Stimulated activated effector memory CD8-positive, alpha-beta T cell treated with anti-CD3 and anti-CD28 coated beads, Interleukin-12 subunit alpha, Interleukin-12 subunit beta, amount 100 ng/mL, for 72 hours (primary cell): ENCODE measurements at regions not wholly inside any gene's neighbourhood (a gene's known extent, or its start where the extent isn't known, plus 50 kb on each side); places are given as distances from the start of the nearest gene placed in this dataset.

Experiments
- ATAC-seq: fragments of 150-1000 bp; cut with Tn5 transposase; 2 replicates; pipeline ENCODE4 v1.10.0; 2021
- DNase-seq, 2 donors: peaks; one replicate each; pipeline ENCODE4 v3.0.0; 2021 to 2022; ENCODE audit warnings: low spot score in 2 of 2
- H3K27ac Mint-ChIP-seq: one replicate; pipeline ENCODE4 v1.8.0; 2022; ENCODE audit warnings: mild to moderate bottlenecking, mixed read lengths
- H3K36me3 Mint-ChIP-seq: one replicate; pipeline ENCODE4 v1.8.0; 2022; ENCODE audit warnings: mild to moderate bottlenecking, mixed read lengths
- H3K4me1 Mint-ChIP-seq: one replicate; pipeline ENCODE4 v1.8.0; 2022; ENCODE audit warnings: mixed read lengths
- H3K4me3 Mint-ChIP-seq: one replicate; pipeline ENCODE4 v1.8.0; 2022; ENCODE audit warnings: mild to moderate bottlenecking, mixed read lengths
- H3K9me3 Mint-ChIP-seq: one replicate; pipeline ENCODE4 v1.8.0; 2022; ENCODE audit warnings: mixed read lengths

DNA sequence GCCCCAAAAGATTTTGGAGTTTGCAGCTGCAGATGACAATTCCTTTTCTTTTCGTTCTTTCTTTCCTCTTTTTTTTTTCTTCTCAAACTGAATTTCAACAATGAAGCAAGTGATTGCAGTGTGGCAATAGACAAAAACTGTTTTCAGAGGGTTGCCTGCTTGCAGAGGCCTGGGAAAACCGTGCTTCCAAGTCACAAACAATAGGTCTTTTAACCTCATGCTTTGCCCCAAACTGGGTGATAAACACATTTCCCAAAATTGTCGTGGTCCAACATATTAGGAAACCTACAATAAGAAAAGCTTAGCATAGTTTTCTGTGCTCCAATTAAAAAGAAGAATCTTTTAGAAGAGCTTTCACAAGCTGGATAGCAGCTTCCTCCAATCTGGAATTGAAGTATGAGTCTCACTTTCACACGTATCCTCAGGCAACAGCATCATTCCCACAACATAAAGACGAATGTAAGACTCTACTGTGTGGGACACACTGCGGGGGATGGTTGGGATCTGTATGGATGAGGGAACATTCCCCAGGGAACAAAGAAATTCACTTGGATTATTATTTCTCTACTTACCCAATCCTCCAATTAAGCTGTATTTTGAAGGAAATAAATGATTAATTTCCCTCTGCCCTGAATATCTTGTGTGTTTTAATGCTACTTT lies 656.1 kb downstream of the RNF144A start:
- Mint-ChIP-seq H3K4me3 (no peak overlapping the region), H3K36me3 (no peaks in the 10 kb centered on the region), H3K27ac (no peak overlapping the region), H3K4me1 (peaks cover 14% of the 10 kb centered on the region), H3K9me3 (peaks cover 12% of the 10 kb centered on the region)
- ATAC-seq (no peak), DNase-seq (no peak)

DNA sequence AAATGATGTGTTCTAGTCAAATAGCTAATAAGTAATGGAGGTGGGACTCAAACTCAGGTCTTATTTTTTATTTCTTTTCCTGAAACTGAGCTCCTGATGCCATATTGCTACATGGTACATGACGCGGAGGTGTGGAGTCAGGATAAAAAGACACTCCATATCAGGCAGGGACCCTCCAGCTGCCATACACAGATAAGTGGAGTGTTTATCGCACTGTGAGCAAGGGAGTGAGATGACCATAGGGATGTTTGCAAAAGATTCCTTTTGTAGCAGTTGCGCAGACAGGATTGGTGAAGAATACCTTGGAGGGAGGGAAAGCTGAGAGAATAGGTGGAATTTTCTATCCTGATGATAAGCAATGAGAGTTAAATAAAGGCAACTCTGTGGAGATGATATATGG lies 657.2 kb downstream of the RNF144A start:
- no peak for DNase-seq
- H3K36me3 Mint-ChIP-seq = no peaks in the 10 kb centered on the region
- no peak for ATAC-seq
- H3K9me3 Mint-ChIP-seq = peaks cover 14% of the 10 kb centered on the region
- H3K4me1 Mint-ChIP-seq = peaks cover 14% of the 10 kb centered on the region
- H3K27ac Mint-ChIP-seq = no peak overlapping the region
- no peak overlapping the region for H3K4me3 Mint-ChIP-seq

DNA sequence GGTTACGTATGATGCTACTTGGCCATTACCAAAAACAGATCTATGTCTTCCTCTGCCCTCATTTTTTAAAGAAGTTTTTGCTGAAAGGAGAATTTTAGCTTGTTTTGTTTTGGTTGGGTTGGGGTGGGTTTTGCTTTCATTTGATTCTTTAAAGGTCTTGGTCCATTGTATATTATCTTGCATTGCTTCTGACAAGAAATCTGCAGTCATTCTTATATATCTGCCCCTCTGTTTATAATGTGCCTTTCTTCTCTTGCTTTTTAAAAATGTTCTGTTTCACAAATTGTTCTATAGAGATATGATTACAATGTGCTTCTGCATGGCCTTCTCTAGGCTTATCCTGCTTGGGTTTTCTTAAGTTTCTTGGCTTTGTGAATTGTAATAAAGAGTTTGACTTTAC lies 660.6 kb downstream of the RNF144A start:
- no peak overlapping the region for H3K27ac Mint-ChIP-seq
- DNase-seq (no peak), ATAC-seq (no peak)
- no peak overlapping the region for H3K4me3 Mint-ChIP-seq
- H3K4me1 Mint-ChIP-seq = peaks cover 1% of the 10 kb centered on the region
- H3K9me3 Mint-ChIP-seq = peaks cover 16% of the 10 kb centered on the region
- H3K36me3 Mint-ChIP-seq = no peaks in the 10 kb centered on the region

DNA sequence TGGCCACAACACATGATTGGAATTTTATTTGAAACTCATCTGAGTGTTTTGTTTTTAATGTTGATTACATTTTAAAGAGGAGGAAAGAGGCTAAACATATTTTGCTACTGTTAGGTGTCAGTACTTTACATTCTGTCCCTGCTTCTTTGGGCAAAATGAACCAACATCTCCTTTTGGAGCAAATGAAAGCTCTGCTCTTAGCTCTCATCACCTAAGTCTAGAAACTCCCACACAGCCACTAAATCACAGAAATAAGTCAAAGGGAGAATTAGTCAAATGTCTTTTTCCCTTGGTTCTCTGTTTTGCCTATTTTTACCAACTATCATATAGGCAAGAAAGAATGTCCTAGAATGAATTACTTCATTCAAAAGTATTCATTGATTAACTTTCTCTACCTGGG lies 666.8 kb downstream of the RNF144A start:
- Mint-ChIP-seq H3K9me3 (peaks cover 7% of the 10 kb centered on the region), H3K4me1 (peaks cover 35% of the 10 kb centered on the region), H3K4me3 (no peak overlapping the region), H3K27ac (no peak overlapping the region), H3K36me3 (peaks cover 5% of the 10 kb centered on the region)
- no peak for DNase-seq
- ATAC-seq = peak; percentile 58

DNA sequence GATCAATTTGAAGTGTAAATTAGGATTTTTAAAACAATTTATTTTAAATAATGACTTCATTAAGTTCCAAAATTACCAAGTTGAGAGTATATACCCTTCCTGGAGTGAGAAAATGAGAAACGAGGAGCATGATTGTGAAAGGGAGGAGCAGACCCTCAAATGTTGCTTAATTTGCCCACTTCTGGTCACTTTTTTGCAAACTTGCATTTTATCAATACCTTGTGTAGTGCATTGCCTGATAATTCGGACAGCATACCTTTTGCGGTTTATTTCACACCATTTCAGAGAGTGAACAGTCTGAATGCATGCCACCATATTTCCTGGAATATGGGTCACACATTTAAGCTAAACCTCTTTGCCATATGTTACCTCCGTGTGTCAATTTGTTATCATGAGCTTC lies 669.7 kb downstream of the RNF144A start:
- ATAC-seq = no peak
- peaks cover 4% of the 10 kb centered on the region for H3K9me3 Mint-ChIP-seq
- H3K27ac Mint-ChIP-seq = no peak overlapping the region
- H3K4me3 Mint-ChIP-seq = no peak overlapping the region
- no peak for DNase-seq
- peaks cover 5% of the 10 kb centered on the region for H3K36me3 Mint-ChIP-seq
- peaks cover 35% of the 10 kb centered on the region for H3K4me1 Mint-ChIP-seq

- Mint-ChIP-seq H3K27ac (peak overlapping the region; percentile 23), H3K4me3 (peak overlapping the region; percentile 7), H3K4me1 (peaks cover 39% of the 10 kb centered on the region), H3K36me3 (peaks cover 5% of the 10 kb centered on the region), H3K9me3 (no peaks in the 10 kb centered on the region)
- no peak for DNase-seq
- peak; percentile 88 for ATAC-seq
Observed at GRCh38 chr2:7588295-7588694, 671.1 kb downstream of the RNF144A start.

DNA sequence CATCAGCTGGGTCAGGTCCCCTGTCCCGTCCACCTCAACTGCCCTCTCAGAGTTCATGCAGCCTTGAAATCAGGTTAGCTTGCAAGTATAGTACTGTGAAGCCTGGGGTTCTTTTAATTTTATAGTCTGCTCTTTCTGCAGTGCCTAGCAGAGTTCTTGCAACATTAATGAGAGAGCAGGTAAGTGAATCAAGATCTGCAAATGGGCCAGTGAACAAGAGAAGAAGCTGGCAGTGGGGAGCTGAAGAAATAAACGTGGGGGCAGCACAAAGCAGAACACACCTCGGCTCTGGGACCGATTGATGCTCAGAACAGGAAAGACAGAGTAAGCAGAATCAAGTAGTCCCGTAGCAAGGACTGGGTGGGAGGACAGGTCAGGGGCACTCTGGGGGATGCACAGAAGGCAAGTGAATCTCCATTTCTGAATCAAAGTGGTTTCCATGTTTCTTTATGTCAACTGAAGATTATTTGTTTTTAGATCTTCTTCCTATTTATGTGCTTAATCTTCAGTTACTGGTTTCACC lies 675.5 kb downstream of the RNF144A start:
- no peaks in the 10 kb centered on the region for H3K9me3 Mint-ChIP-seq
- H3K27ac Mint-ChIP-seq = no peak overlapping the region
- no peak for DNase-seq
- H3K4me1 Mint-ChIP-seq = peaks cover 24% of the 10 kb centered on the region
- H3K36me3 Mint-ChIP-seq = no peaks in the 10 kb centered on the region
- ATAC-seq = no peak
- no peak overlapping the region for H3K4me3 Mint-ChIP-seq

GRCh38 chr2:7593360-7593759 lies 676.1 kb downstream of the RNF144A start:
- no peak for ATAC-seq

GRCh38 chr2:7594211-7594610 lies 677.0 kb downstream of the RNF144A start:
- H3K4me1 Mint-ChIP-seq = peaks cover 11% of the 10 kb centered on the region
- DNase-seq (no peak), ATAC-seq (no peak)
- H3K36me3 Mint-ChIP-seq = no peaks in the 10 kb centered on the region
- H3K9me3 Mint-ChIP-seq = no peaks in the 10 kb centered on the region
- no peak overlapping the region for H3K4me3 Mint-ChIP-seq
- H3K27ac Mint-ChIP-seq = no peak overlapping the region

More at GRCh38 chr2:7593360-7593759, 676.1 kb downstream of the RNF144A start:
- Mint-ChIP-seq H3K4me1 (peaks cover 17% of the 10 kb centered on the region), H3K4me3 (no peak overlapping the region), H3K9me3 (no peaks in the 10 kb centered on the region), H3K36me3 (no peaks in the 10 kb centered on the region), H3K27ac (no peak overlapping the region)
- DNase-seq = no peak

DNA sequence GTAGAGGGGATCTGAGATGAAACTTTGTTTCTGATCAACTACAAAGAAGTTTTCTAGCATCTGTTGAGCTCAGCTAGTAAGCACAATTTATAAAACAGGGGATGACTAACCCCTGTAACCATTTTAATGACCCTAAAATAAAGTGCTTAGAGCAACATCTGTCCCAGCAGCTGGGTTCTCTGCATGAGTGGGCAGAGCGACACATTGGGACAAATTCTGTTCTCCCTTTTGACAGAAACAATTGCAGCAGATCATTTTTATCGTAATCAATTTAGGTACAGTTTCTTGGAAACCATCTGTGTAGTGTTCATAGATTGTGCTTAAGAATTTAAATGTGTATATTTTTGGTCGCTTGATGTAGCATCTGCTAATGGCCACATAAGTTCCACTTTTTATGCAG lies 678.0 kb downstream of the RNF144A start:
- Mint-ChIP-seq H3K4me1 (peaks cover 11% of the 10 kb centered on the region), H3K27ac (no peak overlapping the region), H3K4me3 (no peak overlapping the region), H3K36me3 (no peaks in the 10 kb centered on the region), H3K9me3 (no peaks in the 10 kb centered on the region)
- ATAC-seq (no peak), DNase-seq (no peak)

DNA sequence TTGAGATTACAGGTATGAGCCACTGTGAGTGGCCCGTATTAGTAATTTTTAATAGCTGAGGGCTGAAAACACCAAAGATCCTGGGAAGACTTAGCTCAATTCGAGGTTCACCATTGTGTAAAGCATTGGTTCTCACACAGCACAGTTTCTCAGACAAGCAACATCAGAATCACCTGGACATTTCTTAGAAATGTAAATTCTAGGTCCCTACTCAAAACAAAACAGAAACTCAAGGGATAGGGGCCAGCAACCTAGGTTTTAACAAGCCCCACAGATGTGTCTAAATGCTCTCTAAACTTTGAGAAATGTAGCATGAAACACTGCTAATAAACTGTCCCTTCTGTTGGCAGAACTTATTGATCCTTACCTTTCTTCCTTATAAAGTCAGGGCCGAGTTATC lies 681.2 kb downstream of the RNF144A start:
- Mint-ChIP-seq H3K4me3 (no peak overlapping the region), H3K4me1 (no peaks in the 10 kb centered on the region), H3K9me3 (peaks cover 4% of the 10 kb centered on the region), H3K36me3 (no peaks in the 10 kb centered on the region), H3K27ac (no peak overlapping the region)
- ATAC-seq = no peak
- DNase-seq = no peak

- DNase-seq (no peak), ATAC-seq (no peak)
- Mint-ChIP-seq H3K4me3 (no peak overlapping the region), H3K9me3 (peaks cover 4% of the 10 kb centered on the region), H3K27ac (no peak overlapping the region), H3K4me1 (no peaks in the 10 kb centered on the region), H3K36me3 (no peaks in the 10 kb centered on the region)
Observed at GRCh38 chr2:7599462-7600258, 682.4 kb downstream of the RNF144A start.

GRCh38 chr2:7601990-7602389 lies 684.8 kb downstream of the RNF144A start:
- DNase-seq (no peak), ATAC-seq (no peak)
- no peak overlapping the region for H3K4me3 Mint-ChIP-seq
- no peak overlapping the region for H3K27ac Mint-ChIP-seq
- H3K9me3 Mint-ChIP-seq = peaks cover 4% of the 10 kb centered on the region
- H3K4me1 Mint-ChIP-seq = peaks cover under 1% of the 10 kb centered on the region
- no peaks in the 10 kb centered on the region for H3K36me3 Mint-ChIP-seq

GRCh38 chr2:7604456-7604855 lies 687.2 kb downstream of the RNF144A start:
- Mint-ChIP-seq H3K27ac (no peak overlapping the region), H3K4me3 (no peak overlapping the region), H3K4me1 (peaks cover 15% of the 10 kb centered on the region), H3K36me3 (no peaks in the 10 kb centered on the region), H3K9me3 (peaks cover 4% of the 10 kb centered on the region)
- DNase-seq (no peak), ATAC-seq (no peak)

GRCh38 chr2:7607441-7608173 lies 690.4 kb downstream of the RNF144A start:
- H3K9me3 Mint-ChIP-seq = no peaks in the 10 kb centered on the region
- ATAC-seq = peak; percentile 86
- no peak for DNase-seq
- H3K36me3 Mint-ChIP-seq = no peaks in the 10 kb centered on the region
- H3K4me3 Mint-ChIP-seq = no peak overlapping the region
- H3K4me1 Mint-ChIP-seq = peaks cover 34% of the 10 kb centered on the region
- peak overlapping the region; percentile 15 for H3K27ac Mint-ChIP-seq
